Loucy (cell line): ENCODE measurements at regions not wholly inside any gene's neighbourhood (a gene's known extent, or its start where the extent isn't known, plus 50 kb on each side); places are given as distances from the start of the nearest gene placed in this dataset.

Experiments used
- EZH2phosphoT487 ChIP-seq: fragments of 200-600 bp; IDR thresholded peaks from 2 replicates; pipeline ENCODE4 v1.6.1; 2018; ENCODE audit warnings: antibody characterized with exemption, mild to moderate bottlenecking, moderate library complexity, borderline replicate concordance
- TF ChIP-seq, protein P1 (sequence below): fragments of 200-600 bp; sonication (generic); conservative IDR thresholded peaks from 2 replicates; pipeline ENCODE4 v1.5.1; 2014; ENCODE audit warnings: mild to moderate bottlenecking, antibody characterized with exemption, low read length

DNA sequence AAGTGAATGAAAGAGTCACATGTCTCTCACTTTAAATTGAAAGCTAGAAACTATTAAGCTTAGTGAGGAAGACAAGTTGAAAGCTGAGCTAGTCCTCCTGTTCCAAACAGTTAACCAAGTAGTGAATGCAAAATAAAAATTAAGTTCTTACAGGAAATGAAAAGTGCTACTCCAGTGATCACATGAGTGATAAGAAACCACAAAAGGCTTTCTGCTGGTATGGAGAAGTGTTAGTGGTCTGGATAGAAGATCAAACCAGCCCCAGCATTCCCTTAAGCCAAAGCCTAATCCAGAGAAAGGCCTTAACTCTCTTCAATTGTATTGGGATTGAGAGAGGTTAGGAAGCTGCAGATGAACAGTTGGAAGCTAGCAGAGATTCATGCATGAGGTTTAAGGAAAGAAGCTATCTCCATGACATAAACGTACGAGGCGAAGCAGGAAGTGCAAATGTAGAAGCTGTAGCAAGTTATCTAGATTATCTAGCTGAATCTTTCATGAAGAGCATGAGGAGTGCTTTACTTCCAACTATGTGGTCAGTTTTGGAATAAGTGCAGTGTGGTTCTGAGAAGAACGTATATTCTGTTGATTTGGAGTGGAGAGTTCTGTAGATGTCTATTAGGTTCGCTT is 261.6 kb downstream of the MDFIC start:
- TF ChIP-seq, protein P1, sequence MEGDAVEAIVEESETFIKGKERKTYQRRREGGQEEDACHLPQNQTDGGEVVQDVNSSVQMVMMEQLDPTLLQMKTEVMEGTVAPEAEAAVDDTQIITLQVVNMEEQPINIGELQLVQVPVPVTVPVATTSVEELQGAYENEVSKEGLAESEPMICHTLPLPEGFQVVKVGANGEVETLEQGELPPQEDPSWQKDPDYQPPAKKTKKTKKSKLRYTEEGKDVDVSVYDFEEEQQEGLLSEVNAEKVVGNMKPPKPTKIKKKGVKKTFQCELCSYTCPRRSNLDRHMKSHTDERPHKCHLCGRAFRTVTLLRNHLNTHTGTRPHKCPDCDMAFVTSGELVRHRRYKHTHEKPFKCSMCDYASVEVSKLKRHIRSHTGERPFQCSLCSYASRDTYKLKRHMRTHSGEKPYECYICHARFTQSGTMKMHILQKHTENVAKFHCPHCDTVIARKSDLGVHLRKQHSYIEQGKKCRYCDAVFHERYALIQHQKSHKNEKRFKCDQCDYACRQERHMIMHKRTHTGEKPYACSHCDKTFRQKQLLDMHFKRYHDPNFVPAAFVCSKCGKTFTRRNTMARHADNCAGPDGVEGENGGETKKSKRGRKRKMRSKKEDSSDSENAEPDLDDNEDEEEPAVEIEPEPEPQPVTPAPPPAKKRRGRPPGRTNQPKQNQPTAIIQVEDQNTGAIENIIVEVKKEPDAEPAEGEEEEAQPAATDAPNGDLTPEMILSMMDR = no peak
- no peak for TF ChIP-seq EZH2phosphoT487
